HepG2 (cell line): ENCODE measurements at regions not wholly inside any gene's neighbourhood (a gene's known extent, or its start where the extent isn't known, plus 50 kb on each side); places are given as distances from the start of the nearest gene placed in this dataset.

Experiments used
- ATAC-seq: fragments of 200-7000 bp; cut with Tn5 transposase; 3 replicates; pipeline ENCODE4 v1.9.1; 2020; ENCODE audit warnings: mild to moderate bottlenecking, moderate library complexity
- BruUV-seq: library from RNA; stranded (reverse); fragments of 400-500 nt; replicated peaks from 2 replicates; lab custom pipeline; 2021; lab: Mats Ljungman, UMichigan
- CTCF ChIA-PET: fragments of 300-600 bp; formaldehyde crosslinking; extraction: SDS; loops from one replicate; lab custom pipeline; 2021; ENCODE audit warnings: low total read pairs, inconsistent platforms, low intra/inter-chr PET ratio; lab: Yijun Ruan, JAX
- POLR2A ChIA-PET: fragments of 350-600 bp; sonication (Branson Sonifier 250); formaldehyde crosslinking; loops from one replicate; lab custom pipeline; 2020; ENCODE audit warnings: antibody characterized with exemption, inconsistent platforms; lab: Yijun Ruan, JAX
- DNase-seq: peaks from one replicate; pipeline ENCODE4 v3.0.0-alpha.2; 2015; ENCODE audit warnings: low spot score
- FAIRE-seq: peaks from 3 replicates; lab custom pipeline; 2011; peaks lifted over from hg19 to GRCh38; lab: Jason Lieb, UNC
- H2AFZ ChIP-seq: one replicate; pipeline ENCODE4 v1.6.1; 2011; ENCODE audit warnings: low read length, inconsistent platforms
- H3K27ac ChIP-seq: fragments of 300-600 bp; 3 replicates; pipeline ENCODE4 v1.8.0; 2011; ENCODE audit warnings: mixed run types, mild to moderate bottlenecking, mixed read lengths, low read length, inconsistent platforms; ENCODE audit not compliant: insufficient read depth; ENCODE audit errors: extremely low read length
- H3K27me3 ChIP-seq, 2 experiments: fragments of 200-600 bp in 1 of 2; 2 replicates in 1 of 2; 3 replicates in 1 of 2; pipeline versions ENCODE4 v1.6.0 to v1.8.0; 2011; ENCODE audit warnings: low read length in 2 of 2, mild to moderate bottlenecking in 2 of 2, moderate library complexity in 2 of 2, inconsistent platforms in 1 of 2; ENCODE audit not compliant: insufficient read depth in 2 of 2, control insufficient read depth in 1 of 2
- H3K36me3 ChIP-seq, 2 experiments: fragments of 200-600 bp in 1 of 2; replicated peaks in 1 of 2; 2 replicates in 1 of 2; 3 replicates in 1 of 2; pipeline versions ENCODE4 v1.5.1 to v1.8.0; 2011; ENCODE audit warnings: low read length in 2 of 2, inconsistent platforms in 1 of 2; ENCODE audit not compliant: insufficient read depth in 2 of 2, control insufficient read depth in 1 of 2
- H3K4me1 ChIP-seq: 2 replicates; pipeline ENCODE4 v1.5.1; 2012; ENCODE audit warnings: low read length, inconsistent platforms; ENCODE audit not compliant: insufficient read depth
- H3K4me2 ChIP-seq: 2 replicates; pipeline ENCODE4 v1.6.0; 2011; ENCODE audit warnings: low read depth, low read length, inconsistent platforms
- H3K4me3 ChIP-seq, 3 experiments: fragments of 200-600 bp in 1 of 3; sonication (generic), shearing (Covaris generic) in 1 of 3; replicated peaks in 1 of 3; 2 replicates each; pipeline ENCODE4 v1.5.1; 2011 to 2016; ENCODE audit warnings: low read length in 3 of 3, inconsistent platforms in 2 of 3, low read depth in 2 of 3, mild to moderate bottlenecking in 2 of 3, control low read depth in 1 of 3, mixed read lengths in 1 of 3; ENCODE audit not compliant: insufficient read depth in 1 of 3
- H3K79me2 ChIP-seq: one replicate; pipeline ENCODE4 v1.6.1; 2011; ENCODE audit warnings: low read length, inconsistent platforms; ENCODE audit not compliant: insufficient read depth
- H3K9ac ChIP-seq: 2 replicates; pipeline ENCODE4 v1.6.0; 2011; ENCODE audit warnings: mild to moderate bottlenecking, low read depth, low read length, inconsistent platforms; ENCODE audit not compliant: insufficient read depth
- H3K9me3 ChIP-seq: 2 replicates; pipeline ENCODE4 v1.5.1; 2012; ENCODE audit warnings: mild to moderate bottlenecking, low read length
- H4K20me1 ChIP-seq: 2 replicates; pipeline ENCODE4 v1.6.0; 2011; ENCODE audit warnings: inconsistent platforms, mild to moderate bottlenecking, low read length, moderate library complexity; ENCODE audit not compliant: insufficient read depth
- CCDC6 ChIP-seq: sonication (generic); formaldehyde crosslinking; IDR thresholded peaks from 2 replicates; pipeline ENCODE4 v1.8.1; 2022; ENCODE audit warnings: mild to moderate bottlenecking, missing genetic modification reagents, moderate library complexity
- FOXO1 ChIP-seq: sonication (generic); formaldehyde crosslinking; IDR thresholded peaks from 2 replicates; pipeline ENCODE4 v1.4.0; 2020; ENCODE audit warnings: missing genetic modification reagents
- HOXA7 ChIP-seq: sonication (generic); formaldehyde crosslinking; IDR thresholded peaks from 2 replicates; pipeline ENCODE4 v1.8.1; 2022; ENCODE audit warnings: mild to moderate bottlenecking, missing genetic modification reagents, moderate library complexity
- MYC ChIP-seq: sonication (generic); formaldehyde crosslinking; IDR thresholded peaks from 2 replicates; pipeline ENCODE4 v1.9.0; 2021; ENCODE audit warnings: missing genetic modification reagents, borderline replicate concordance
- PCBP1 ChIP-seq: fragments of 200-400 bp; formaldehyde crosslinking; IDR thresholded peaks from 2 replicates; pipeline ENCODE4 v1.6.1; 2017; ENCODE audit warnings: mild to moderate bottlenecking, low read depth, low read length, borderline replicate concordance
- PLRG1 ChIP-seq: fragments of 450-650 bp; conservative IDR thresholded peaks from 2 replicates; pipeline ENCODE4 v1.6.1; 2016
- PRPF4 ChIP-seq: fragments of 200-400 bp; formaldehyde crosslinking; IDR thresholded peaks from 2 replicates; pipeline ENCODE4 v1.6.1; 2016; ENCODE audit warnings: low read length, low read depth; ENCODE audit not compliant: poor library complexity, severe bottlenecking
- ZBTB1 ChIP-seq: sonication (generic); formaldehyde crosslinking; IDR thresholded peaks from 2 replicates; pipeline ENCODE4 v1.4.0; 2020; ENCODE audit warnings: missing genetic modification reagents, borderline replicate concordance
- ZMYM2 ChIP-seq: sonication (generic); formaldehyde crosslinking; IDR thresholded peaks from 2 replicates; pipeline ENCODE4 v1.8.0; 2022; ENCODE audit warnings: mild to moderate bottlenecking, missing genetic modification reagents
- ZNF333 ChIP-seq: sonication (generic); formaldehyde crosslinking; IDR thresholded peaks from 2 replicates; pipeline ENCODE4 v1.4.0; 2020; ENCODE audit warnings: mild to moderate bottlenecking, missing genetic modification reagents, borderline replicate concordance
- ZNF891 ChIP-seq: sonication (generic); formaldehyde crosslinking; IDR thresholded peaks from 2 replicates; pipeline ENCODE4 v1.5.0; 2020; ENCODE audit warnings: mild to moderate bottlenecking, missing genetic modification reagents
- WGBS: methylation state at CpG from one replicate; pipeline ENCODE4 v1.1.6; 2017; ENCODE audit warnings: low lambda C conversion rate; 5-methylcytosine and 5-hydroxymethylcytosine counted together
- in situ Hi-C: cut with HindIII; loops from 2 replicates; pipeline ENCODE4 v1.10.0; 2017; ENCODE audit warnings: low pct_unique_long_range_greater_than_20kb; ENCODE audit not compliant: extremely low pct_ligation_motif_present
- intact Hi-C: fragments of 100-400 bp; cut with micrococcal nuclease; formaldehyde crosslinking; loops from one replicate; pipeline ENCODE4 v1.10.0; 2022; ENCODE audit not compliant: unreplicated experiment
- TF ChIP-seq, protein P1 (sequence below): sonication (generic); formaldehyde crosslinking; IDR thresholded peaks from 2 replicates; pipeline ENCODE4 v1.4.0; 2020; ENCODE audit warnings: mild to moderate bottlenecking, low read depth, missing genetic modification reagents
- TF ChIP-seq, protein P2 (sequence below): sonication (generic); formaldehyde crosslinking; IDR thresholded peaks from 2 replicates; pipeline ENCODE4 v1.4.0; 2020; ENCODE audit warnings: mild to moderate bottlenecking, missing genetic modification reagents, borderline replicate concordance
- TF ChIP-seq, protein P3 (sequence below): sonication (generic); formaldehyde crosslinking; IDR thresholded peaks from 2 replicates; pipeline ENCODE4 v1.4.0; 2020; ENCODE audit warnings: missing genetic modification reagents, borderline replicate concordance

DNA sequence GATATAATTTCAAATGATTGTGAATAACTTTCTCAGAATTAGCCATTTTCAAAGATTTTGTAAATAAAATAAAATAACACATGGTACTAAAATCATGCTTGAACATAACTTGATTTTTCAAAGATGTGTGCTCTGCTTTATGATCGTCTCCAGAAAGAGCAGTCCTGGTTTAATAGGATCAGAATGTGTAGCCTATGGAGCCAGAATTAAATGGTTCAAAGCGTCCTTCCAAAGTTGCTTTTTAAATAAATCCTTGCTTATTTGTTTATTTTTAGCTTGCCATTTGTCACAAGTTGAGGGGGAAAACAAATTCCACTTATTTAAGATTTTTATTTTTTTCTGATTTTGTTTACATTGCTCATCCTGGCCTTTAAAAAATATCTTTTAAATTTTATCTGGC, 123.7 kb upstream of the SPRED1 start:
- in situ Hi-C loops (no loop called here), intact Hi-C loops (no loop called here)
- H3K27me3 ChIP-seq: no peaks in the 10 kb centered on the region
- WGBS: 0% methylated on average over 2 of the region's 2 CpGs
- no peak for DNase-seq
- no peaks in the 10 kb centered on the region for H3K36me3 ChIP-seq
- ATAC-seq: no peak
- H3K27ac ChIP-seq: no peak overlapping the region
- no peak for FAIRE-seq
- POLR2A ChIA-PET: no interaction called here
- H3K79me2 ChIP-seq: no peaks in the 10 kb centered on the region
- H3K4me1 ChIP-seq: no peaks in the 10 kb centered on the region
- H2AFZ ChIP-seq: no peak overlapping the region
- BruUV-seq: no TSS peak
- H3K9me3 ChIP-seq: no peaks in the 10 kb centered on the region
- CTCF ChIA-PET: no interaction called here
- no peak overlapping the region for H3K4me2 ChIP-seq
- no peak overlapping the region for H3K4me3 ChIP-seq
- H3K9ac ChIP-seq: no peak overlapping the region
- H4K20me1 ChIP-seq: no peaks in the 10 kb centered on the region
- TF ChIP-seq ZBTB1 (CRISPR knock-in tag) (no peak), ZMYM2 (CRISPR knock-in tag) (no peak), FOXO1 (CRISPR knock-in tag) (no peak), ZNF333 (CRISPR knock-in tag) (no peak), CCDC6 (CRISPR knock-in tag) (no peak), PLRG1 (no peak), ZNF891 (CRISPR knock-in tag) (no peak), PRPF4 (no peak), PCBP1 (no peak), HOXA7 (CRISPR knock-in tag) (no peak), MYC (no peak)
- TF ChIP-seq, protein P1, sequence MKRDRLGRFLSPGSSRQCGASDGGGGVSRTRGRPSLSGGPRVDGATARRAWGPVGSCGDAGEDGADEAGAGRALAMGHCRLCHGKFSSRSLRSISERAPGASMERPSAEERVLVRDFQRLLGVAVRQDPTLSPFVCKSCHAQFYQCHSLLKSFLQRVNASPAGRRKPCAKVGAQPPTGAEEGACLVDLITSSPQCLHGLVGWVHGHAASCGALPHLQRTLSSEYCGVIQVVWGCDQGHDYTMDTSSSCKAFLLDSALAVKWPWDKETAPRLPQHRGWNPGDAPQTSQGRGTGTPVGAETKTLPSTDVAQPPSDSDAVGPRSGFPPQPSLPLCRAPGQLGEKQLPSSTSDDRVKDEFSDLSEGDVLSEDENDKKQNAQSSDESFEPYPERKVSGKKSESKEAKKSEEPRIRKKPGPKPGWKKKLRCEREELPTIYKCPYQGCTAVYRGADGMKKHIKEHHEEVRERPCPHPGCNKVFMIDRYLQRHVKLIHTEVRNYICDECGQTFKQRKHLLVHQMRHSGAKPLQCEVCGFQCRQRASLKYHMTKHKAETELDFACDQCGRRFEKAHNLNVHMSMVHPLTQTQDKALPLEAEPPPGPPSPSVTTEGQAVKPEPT (CRISPR knock-in tag): no peak
- TF ChIP-seq, protein P2, sequence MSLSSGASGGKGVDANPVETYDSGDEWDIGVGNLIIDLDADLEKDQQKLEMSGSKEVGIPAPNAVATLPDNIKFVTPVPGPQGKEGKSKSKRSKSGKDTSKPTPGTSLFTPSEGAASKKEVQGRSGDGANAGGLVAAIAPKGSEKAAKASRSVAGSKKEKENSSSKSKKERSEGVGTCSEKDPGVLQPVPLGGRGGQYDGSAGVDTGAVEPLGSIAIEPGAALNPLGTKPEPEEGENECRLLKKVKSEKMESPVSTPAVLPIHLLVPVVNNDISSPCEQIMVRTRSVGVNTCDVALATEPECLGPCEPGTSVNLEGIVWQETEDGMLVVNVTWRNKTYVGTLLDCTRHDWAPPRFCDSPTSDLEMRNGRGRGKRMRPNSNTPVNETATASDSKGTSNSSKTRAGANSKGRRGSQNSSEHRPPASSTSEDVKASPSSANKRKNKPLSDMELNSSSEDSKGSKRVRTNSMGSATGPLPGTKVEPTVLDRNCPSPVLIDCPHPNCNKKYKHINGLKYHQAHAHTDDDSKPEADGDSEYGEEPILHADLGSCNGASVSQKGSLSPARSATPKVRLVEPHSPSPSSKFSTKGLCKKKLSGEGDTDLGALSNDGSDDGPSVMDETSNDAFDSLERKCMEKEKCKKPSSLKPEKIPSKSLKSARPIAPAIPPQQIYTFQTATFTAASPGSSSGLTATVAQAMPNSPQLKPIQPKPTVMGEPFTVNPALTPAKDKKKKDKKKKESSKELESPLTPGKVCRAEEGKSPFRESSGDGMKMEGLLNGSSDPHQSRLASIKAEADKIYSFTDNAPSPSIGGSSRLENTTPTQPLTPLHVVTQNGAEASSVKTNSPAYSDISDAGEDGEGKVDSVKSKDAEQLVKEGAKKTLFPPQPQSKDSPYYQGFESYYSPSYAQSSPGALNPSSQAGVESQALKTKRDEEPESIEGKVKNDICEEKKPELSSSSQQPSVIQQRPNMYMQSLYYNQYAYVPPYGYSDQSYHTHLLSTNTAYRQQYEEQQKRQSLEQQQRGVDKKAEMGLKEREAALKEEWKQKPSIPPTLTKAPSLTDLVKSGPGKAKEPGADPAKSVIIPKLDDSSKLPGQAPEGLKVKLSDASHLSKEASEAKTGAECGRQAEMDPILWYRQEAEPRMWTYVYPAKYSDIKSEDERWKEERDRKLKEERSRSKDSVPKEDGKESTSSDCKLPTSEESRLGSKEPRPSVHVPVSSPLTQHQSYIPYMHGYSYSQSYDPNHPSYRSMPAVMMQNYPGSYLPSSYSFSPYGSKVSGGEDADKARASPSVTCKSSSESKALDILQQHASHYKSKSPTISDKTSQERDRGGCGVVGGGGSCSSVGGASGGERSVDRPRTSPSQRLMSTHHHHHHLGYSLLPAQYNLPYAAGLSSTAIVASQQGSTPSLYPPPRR (CRISPR knock-in tag): no peak
- TF ChIP-seq, protein P3, sequence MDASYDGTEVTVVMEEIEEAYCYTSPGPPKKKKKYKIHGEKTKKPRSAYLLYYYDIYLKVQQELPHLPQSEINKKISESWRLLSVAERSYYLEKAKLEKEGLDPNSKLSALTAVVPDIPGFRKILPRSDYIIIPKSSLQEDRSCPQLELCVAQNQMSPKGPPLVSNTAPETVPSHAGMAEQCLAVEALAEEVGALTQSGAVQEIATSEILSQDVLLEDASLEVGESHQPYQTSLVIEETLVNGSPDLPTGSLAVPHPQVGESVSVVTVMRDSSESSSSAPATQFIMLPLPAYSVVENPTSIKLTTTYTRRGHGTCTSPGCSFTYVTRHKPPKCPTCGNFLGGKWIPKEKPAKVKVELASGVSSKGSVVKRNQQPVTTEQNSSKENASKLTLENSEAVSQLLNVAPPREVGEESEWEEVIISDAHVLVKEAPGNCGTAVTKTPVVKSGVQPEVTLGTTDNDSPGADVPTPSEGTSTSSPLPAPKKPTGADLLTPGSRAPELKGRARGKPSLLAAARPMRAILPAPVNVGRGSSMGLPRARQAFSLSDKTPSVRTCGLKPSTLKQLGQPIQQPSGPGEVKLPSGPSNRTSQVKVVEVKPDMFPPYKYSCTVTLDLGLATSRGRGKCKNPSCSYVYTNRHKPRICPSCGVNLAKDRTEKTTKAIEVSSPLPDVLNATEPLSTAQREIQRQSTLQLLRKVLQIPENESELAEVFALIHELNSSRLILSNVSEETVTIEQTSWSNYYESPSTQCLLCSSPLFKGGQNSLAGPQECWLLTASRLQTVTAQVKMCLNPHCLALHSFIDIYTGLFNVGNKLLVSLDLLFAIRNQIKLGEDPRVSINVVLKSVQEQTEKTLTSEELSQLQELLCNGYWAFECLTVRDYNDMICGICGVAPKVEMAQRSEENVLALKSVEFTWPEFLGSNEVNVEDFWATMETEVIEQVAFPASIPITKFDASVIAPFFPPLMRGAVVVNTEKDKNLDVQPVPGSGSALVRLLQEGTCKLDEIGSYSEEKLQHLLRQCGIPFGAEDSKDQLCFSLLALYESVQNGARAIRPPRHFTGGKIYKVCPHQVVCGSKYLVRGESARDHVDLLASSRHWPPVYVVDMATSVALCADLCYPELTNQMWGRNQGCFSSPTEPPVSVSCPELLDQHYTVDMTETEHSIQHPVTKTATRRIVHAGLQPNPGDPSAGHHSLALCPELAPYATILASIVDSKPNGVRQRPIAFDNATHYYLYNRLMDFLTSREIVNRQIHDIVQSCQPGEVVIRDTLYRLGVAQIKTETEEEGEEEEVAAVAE (CRISPR knock-in tag): no peak
